ENCODE measurements at regions not wholly inside any gene's neighbourhood (a gene's known extent, or its start where the extent isn't known, plus 50 kb on each side); places are given as distances from the start of the nearest gene placed in this dataset.
"Not testable (repeated sequence)": the region's sequence is repeated elsewhere in the genome, so short reads cannot be mapped to it uniquely, and the experiment has no call there.

GRCh38 chr1:86798608-86799291 lies 94.4 kb downstream of the SH3GLB1 start:
- DNase-seq (ENCODE audit: low spot score): no peak
- no peak for TF ChIP-seq CTCF (conservative IDR thresholded peaks at IDR 0.05; ENCODE audit: low read depth, low read length)
- BruUV-seq (replicated peaks): no TSS peak
- Histone ChIP-seq H3K36me3 (ENCODE audit: insufficient read depth, low read length, poor library complexity, severe bottlenecking) (no peaks in the 10 kb centered on the region), H3K9me3 (ENCODE audit: low read depth, low read length, poor library complexity, severe bottlenecking) (no peaks in the 10 kb centered on the region), H3K4me1 (ENCODE audit: insufficient read depth, low read length, poor library complexity, severe bottlenecking) (no peaks in the 10 kb centered on the region), H3K27ac (ENCODE audit: low read depth, low read length, poor library complexity, severe bottlenecking) (no peak overlapping the region), H3K27me3 (replicated peaks; ENCODE audit: insufficient read depth, low read depth, low read length, poor library complexity) (no peaks in the 10 kb centered on the region), H3K4me3 (ENCODE audit: low read depth, low read length, poor library complexity, severe bottlenecking) (no peak overlapping the region)
- ChIA-PET POLR2A (ENCODE audit: low non-redundant PET) (no interaction called here), CTCF (no interaction called here)
- intact Hi-C loops (cut with micrococcal nuclease; ENCODE audit: unreplicated experiment): no loop called here

GRCh38 chr1:86803641-86804040 lies 99.3 kb downstream of the SH3GLB1 start:
- H3K4me1 ChIP-seq (ENCODE audit: insufficient read depth, low read length, poor library complexity, severe bottlenecking); H3K4me3 ChIP-seq (ENCODE audit: low read depth, low read length, poor library complexity, severe bottlenecking); H3K36me3 ChIP-seq (ENCODE audit: insufficient read depth, low read length, poor library complexity, severe bottlenecking); CTCF ChIA-PET; DNase-seq (ENCODE audit: low spot score); BruUV-seq (replicated peaks); H3K27me3 ChIP-seq (replicated peaks; ENCODE audit: insufficient read depth, low read depth, low read length, poor library complexity); H3K27ac ChIP-seq (ENCODE audit: low read depth, low read length, poor library complexity, severe bottlenecking); POLR2A ChIA-PET (ENCODE audit: low non-redundant PET); intact Hi-C loops (cut with micrococcal nuclease; ENCODE audit: unreplicated experiment); H3K9me3 ChIP-seq (ENCODE audit: low read depth, low read length, poor library complexity, severe bottlenecking): not testable (repeated sequence)

- H3K27me3 ChIP-seq (replicated peaks; ENCODE audit: insufficient read depth, low read depth, low read length, poor library complexity); POLR2A ChIA-PET (ENCODE audit: low non-redundant PET); H3K4me1 ChIP-seq (ENCODE audit: insufficient read depth, low read length, poor library complexity, severe bottlenecking); H3K27ac ChIP-seq (ENCODE audit: low read depth, low read length, poor library complexity, severe bottlenecking); H3K9me3 ChIP-seq (ENCODE audit: low read depth, low read length, poor library complexity, severe bottlenecking); intact Hi-C loops (cut with micrococcal nuclease; ENCODE audit: unreplicated experiment); H3K4me3 ChIP-seq (ENCODE audit: low read depth, low read length, poor library complexity, severe bottlenecking); CTCF ChIA-PET; BruUV-seq (replicated peaks); DNase-seq (ENCODE audit: low spot score); H3K36me3 ChIP-seq (ENCODE audit: insufficient read depth, low read length, poor library complexity, severe bottlenecking): not testable (repeated sequence)
Observed at GRCh38 chr1:86805898-86806519, 101.6 kb downstream of the SH3GLB1 start.

GRCh38 chr1:86811142-86811924 lies 102.6 kb downstream of the SELENOF start:
- Histone ChIP-seq H3K9me3 (ENCODE audit: low read depth, low read length, poor library complexity, severe bottlenecking) (no peaks in the 10 kb centered on the region), H3K27ac (ENCODE audit: low read depth, low read length, poor library complexity, severe bottlenecking) (no peak overlapping the region), H3K36me3 (ENCODE audit: insufficient read depth, low read length, poor library complexity, severe bottlenecking) (no peaks in the 10 kb centered on the region), H3K4me1 (ENCODE audit: insufficient read depth, low read length, poor library complexity, severe bottlenecking) (no peaks in the 10 kb centered on the region), H3K4me3 (ENCODE audit: low read depth, low read length, poor library complexity, severe bottlenecking) (no peak overlapping the region), H3K27me3 (replicated peaks; ENCODE audit: insufficient read depth, low read depth, low read length, poor library complexity) (no peaks in the 10 kb centered on the region)
- intact Hi-C loops (cut with micrococcal nuclease; ENCODE audit: unreplicated experiment): no loop called here
- BruUV-seq (replicated peaks): no TSS peak
- no peak for TF ChIP-seq EZH2 (IDR thresholded peaks at IDR 0.05; ENCODE audit: borderline replicate concordance, low read depth, low read length, poor library complexity, severe bottlenecking)
- no peak for TF ChIP-seq CTCF (conservative IDR thresholded peaks at IDR 0.05; ENCODE audit: low read depth, low read length)
- POLR2A ChIA-PET (ENCODE audit: low non-redundant PET): interaction anchor here (0.5 kb wide), 1 partner anchor 62 kb away, joined by 7 read pairs; no protein-coding TSS in a partner anchor
- CTCF ChIA-PET: no interaction called here
- DNase-seq (ENCODE audit: low spot score): no peak

Data from A673 (cell line).